GM19395 (cell line): ENCODE measurements at regions not wholly inside any gene's neighbourhood (a gene's known extent, or its start where the extent isn't known, plus 50 kb on each side); places are given as distances from the start of the nearest gene placed in this dataset.

Experiments used
- ATAC-seq: cut with Tn5 transposase; IDR thresholded peaks from one replicate; pipeline ENCODE4 v1.9.1; 2021; ENCODE audit warnings: mild to moderate bottlenecking, moderate library complexity; ENCODE audit not compliant: unreplicated experiment

- ATAC-seq = no peak
Measured at GRCh38 chr22:49431551-49431950, 396.1 kb downstream of the BRD1 start.

GRCh38 chr22:49429066-49429465 lies 398.6 kb downstream of the BRD1 start:
- ATAC-seq = no peak

GRCh38 chr22:49427941-49428340 lies 399.7 kb downstream of the BRD1 start:
- ATAC-seq = no peak

GRCh38 chr22:49427341-49427740 lies 400.3 kb downstream of the BRD1 start:
- ATAC-seq = no peak

GRCh38 chr22:49426618-49427266 lies 400.9 kb downstream of the BRD1 start:
- no peak for ATAC-seq

GRCh38 chr22:49426098-49426497 lies 401.6 kb downstream of the BRD1 start:
- ATAC-seq = no peak

- no peak for ATAC-seq
Measured at GRCh38 chr22:49425356-49425755, 402.3 kb downstream of the BRD1 start.

GRCh38 chr22:49424893-49425270 lies 402.8 kb downstream of the BRD1 start:
- no peak for ATAC-seq

GRCh38 chr22:49423125-49423650 lies 404.5 kb downstream of the BRD1 start:
- no peak for ATAC-seq

- ATAC-seq = no peak
Measured at GRCh38 chr22:49422701-49423100, 405.0 kb downstream of the BRD1 start.

- no peak for ATAC-seq
Measured at GRCh38 chr22:49420651-49421050, 407.0 kb downstream of the BRD1 start.

GRCh38 chr22:49419661-49420060 lies 408.0 kb downstream of the BRD1 start:
- no peak for ATAC-seq

GRCh38 chr22:49418943-49419342 lies 408.7 kb downstream of the BRD1 start:
- ATAC-seq = no peak

- ATAC-seq = no peak
Measured at GRCh38 chr22:49418341-49418894, 409.3 kb downstream of the BRD1 start.

- ATAC-seq = no peak
Measured at GRCh38 chr22:49417833-49418232, 409.8 kb downstream of the BRD1 start.

GRCh38 chr22:49417326-49417725 lies 410.3 kb downstream of the BRD1 start:
- no peak for ATAC-seq

GRCh38 chr22:49415151-49415951 lies 412.3 kb downstream of the BRD1 start:
- no peak for ATAC-seq

- ATAC-seq = no peak
Measured at GRCh38 chr22:49413551-49413950, 414.1 kb downstream of the BRD1 start.

- ATAC-seq = no peak
Measured at GRCh38 chr22:49413146-49413545, 414.5 kb downstream of the BRD1 start.

GRCh38 chr22:49412236-49412635 lies 415.4 kb downstream of the BRD1 start:
- ATAC-seq = no peak

- no peak for ATAC-seq
Measured at GRCh38 chr22:49411236-49411635, 416.4 kb downstream of the BRD1 start.
